Sigmoid colon (tissue), 4 donors: ENCODE measurements at regions not wholly inside any gene's neighbourhood (a gene's known extent, or its start where the extent isn't known, plus 50 kb on each side); places are given as distances from the start of the nearest gene placed in this dataset.
"Not testable (repeated sequence)": the region's sequence is repeated elsewhere in the genome, so short reads cannot be mapped to it uniquely, and the experiment has no call there.

Source experiments
- CTCF ChIP-seq, 4 experiments: fragments of 450-650 bp in 3 of 4; fragments of 200-600 bp in 1 of 4; IDR thresholded peaks; one replicate each; pipeline ENCODE4 v1.5.1; 2016 to 2019; ENCODE audit warnings: antibody characterized with exemption in 4 of 4, mild to moderate bottlenecking in 3 of 4, moderate library complexity in 2 of 4
- POLR2A ChIP-seq, 2 donors: fragments of 450-650 bp; IDR thresholded peaks; one replicate each; pipeline ENCODE4 v1.6.1; 2016; ENCODE audit warnings: antibody characterized with exemption in 2 of 2, mild to moderate bottlenecking in 2 of 2, moderate library complexity in 2 of 2
- POLR2AphosphoS5 ChIP-seq, 4 donors: sonication (generic); formaldehyde crosslinking; IDR thresholded peaks; one replicate each; pipeline ENCODE4 v1.6.1; 2017; ENCODE audit warnings: antibody characterized with exemption in 4 of 4

- not testable (repeated sequence) for TF ChIP-seq CTCF, POLR2A, POLR2AphosphoS5 (IDR thresholded peaks at IDR 0.05)
Measured at GRCh38 chr2:5628484-5628883, 63.7 kb upstream of the SOX11 start.
